Panc1 (cell line): ENCODE measurements at regions not wholly inside any gene's neighbourhood (a gene's known extent, or its start where the extent isn't known, plus 50 kb on each side); places are given as distances from the start of the nearest gene placed in this dataset.

Experiments
- ATAC-seq: fragments of 200-7000 bp; cut with Tn5 transposase; 2 replicates; pipeline ENCODE4 v1.9.1; 2020; ENCODE audit warnings: mild to moderate bottlenecking, moderate library complexity
- BruUV-seq: library from RNA; stranded (reverse); fragments of 400-500 nt; replicated peaks from 2 replicates; lab custom pipeline; 2021; lab: Mats Ljungman, UMichigan
- CTCF ChIA-PET: fragments of 300-600 bp; sonication (Branson Sonifier 250); formaldehyde crosslinking; loops from one replicate; lab custom pipeline; 2022; ENCODE audit warnings: antibody characterized with exemption; lab: Charles Lee
- POLR2A ChIA-PET: fragments of 300-600 bp; sonication (Branson Sonifier 250); formaldehyde crosslinking; loops from one replicate; lab custom pipeline; 2022; ENCODE audit warnings: antibody characterized with exemption; lab: Charles Lee
- DNase-seq: peaks from one replicate; pipeline ENCODE4 v3.0.0-alpha.2; 2010; ENCODE audit warnings: low read depth, low spot score
- H3K27ac ChIP-seq: 2 replicates; pipeline ENCODE4 v1.5.1; 2011; ENCODE audit warnings: mild to moderate bottlenecking, low read length, inconsistent platforms
- H3K27me3 ChIP-seq: fragments of 200-500 bp; sonication (Bioruptor generic); 2 replicates; pipeline ENCODE4 v1.6.0; 2014; ENCODE audit warnings: low read length, inconsistent platforms; ENCODE audit not compliant: control insufficient read depth, insufficient read depth
- H3K36me3 ChIP-seq: fragments of 200-500 bp; sonication (Bioruptor generic); 2 replicates; pipeline ENCODE4 v1.5.1; 2014; ENCODE audit warnings: inconsistent platforms, mild to moderate bottlenecking, low read length, moderate library complexity; ENCODE audit not compliant: control insufficient read depth, insufficient read depth
- H3K4me1 ChIP-seq: 2 replicates; pipeline ENCODE4 v1.5.1; 2011; ENCODE audit warnings: inconsistent platforms, mild to moderate bottlenecking, low read length, moderate library complexity; ENCODE audit not compliant: control insufficient read depth, insufficient read depth
- H3K4me3 ChIP-seq, 2 experiments: 2 replicates each; pipeline ENCODE4 v1.5.1; 2011 to 2012; ENCODE audit warnings: low read depth in 2 of 2, low read length in 2 of 2, mild to moderate bottlenecking in 2 of 2, inconsistent platforms in 1 of 2, moderate library complexity in 1 of 2
- H3K9me3 ChIP-seq: fragments of 200-500 bp; sonication (Bioruptor generic); 2 replicates; pipeline ENCODE4 v1.5.1; 2014; ENCODE audit warnings: low read depth, mild to moderate bottlenecking, inconsistent platforms, low read length, moderate library complexity; ENCODE audit not compliant: control insufficient read depth, insufficient read depth
- POLR2AphosphoS5 ChIP-seq: IDR thresholded peaks from 2 replicates; pipeline ENCODE4 v1.6.1; 2012; ENCODE audit warnings: mild to moderate bottlenecking, low read depth, low read length, moderate library complexity
- SIN3A ChIP-seq: IDR thresholded peaks from 2 replicates; pipeline ENCODE4 v1.6.1; 2012; ENCODE audit warnings: low read depth, mild to moderate bottlenecking, low read length, moderate library complexity, borderline replicate concordance; ENCODE audit not compliant: insufficient read depth
- TCF7L2 ChIP-seq: IDR thresholded peaks from 2 replicates; pipeline ENCODE4 v1.6.1; 2011; ENCODE audit warnings: mild to moderate bottlenecking, low read depth, low read length, inconsistent platforms
- in situ Hi-C: cut with HindIII; loops from 2 replicates; pipeline ENCODE4 v1.10.0; 2016; ENCODE audit warnings: low sequenced_read_pairs, low pct_unique_long_range_greater_than_20kb
- intact Hi-C: fragments of 100-400 bp; cut with micrococcal nuclease; formaldehyde crosslinking; loops from one replicate; pipeline ENCODE4 v1.10.0; 2022; ENCODE audit not compliant: unreplicated experiment
- TF ChIP-seq, protein P1 (sequence below), 2 experiments: IDR thresholded peaks; 2 replicates each; pipeline ENCODE4 v1.6.1; 2011 to 2012; ENCODE audit warnings: low read depth in 2 of 2, control low read depth in 1 of 2, low read length in 1 of 2, mild to moderate bottlenecking in 1 of 2, moderate library complexity in 1 of 2; ENCODE audit not compliant: insufficient read depth in 1 of 2
- TF ChIP-seq, protein P2 (sequence below): fragments of 450-650 bp; IDR thresholded peaks from 2 replicates; pipeline ENCODE4 v1.5.1; 2017; ENCODE audit warnings: mild to moderate bottlenecking

DNA sequence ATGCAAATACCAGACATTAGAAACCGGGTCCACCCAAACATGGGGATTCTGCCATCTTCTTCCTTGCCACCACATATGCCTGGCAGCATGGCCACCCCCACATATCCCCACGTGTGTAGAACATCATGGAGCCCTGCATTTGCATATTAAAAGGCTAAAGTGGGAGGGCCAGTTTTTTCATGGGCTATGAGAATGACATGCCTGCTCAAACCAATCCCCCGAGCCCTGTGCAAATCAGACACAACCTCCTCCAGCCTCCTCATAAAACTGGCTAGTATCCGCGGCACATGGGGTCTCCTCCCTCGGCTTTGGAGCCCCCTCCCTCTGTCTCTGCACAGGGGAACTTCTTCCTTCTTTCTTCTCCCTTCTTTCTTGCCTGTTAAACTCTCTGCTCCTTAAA lies 174.9 kb upstream of the WSCD1 start:
- BruUV-seq = no TSS peak
- ChIA-PET CTCF (no interaction called here), POLR2A (no interaction called here)
- Histone ChIP-seq H3K36me3 (no peaks in the 10 kb centered on the region), H3K27me3 (peaks cover 2% of the 10 kb centered on the region; the same call in 1 of the 2 replicates), H3K4me3 (no peak overlapping the region), H3K27ac (no peak overlapping the region), H3K9me3 (no peaks in the 10 kb centered on the region), H3K4me1 (no peaks in the 10 kb centered on the region)
- intact Hi-C loops (no loop called here), in situ Hi-C loops (no loop called here)
- DNase-seq = no peak
- ATAC-seq = no peak
- TF ChIP-seq, protein P1, sequence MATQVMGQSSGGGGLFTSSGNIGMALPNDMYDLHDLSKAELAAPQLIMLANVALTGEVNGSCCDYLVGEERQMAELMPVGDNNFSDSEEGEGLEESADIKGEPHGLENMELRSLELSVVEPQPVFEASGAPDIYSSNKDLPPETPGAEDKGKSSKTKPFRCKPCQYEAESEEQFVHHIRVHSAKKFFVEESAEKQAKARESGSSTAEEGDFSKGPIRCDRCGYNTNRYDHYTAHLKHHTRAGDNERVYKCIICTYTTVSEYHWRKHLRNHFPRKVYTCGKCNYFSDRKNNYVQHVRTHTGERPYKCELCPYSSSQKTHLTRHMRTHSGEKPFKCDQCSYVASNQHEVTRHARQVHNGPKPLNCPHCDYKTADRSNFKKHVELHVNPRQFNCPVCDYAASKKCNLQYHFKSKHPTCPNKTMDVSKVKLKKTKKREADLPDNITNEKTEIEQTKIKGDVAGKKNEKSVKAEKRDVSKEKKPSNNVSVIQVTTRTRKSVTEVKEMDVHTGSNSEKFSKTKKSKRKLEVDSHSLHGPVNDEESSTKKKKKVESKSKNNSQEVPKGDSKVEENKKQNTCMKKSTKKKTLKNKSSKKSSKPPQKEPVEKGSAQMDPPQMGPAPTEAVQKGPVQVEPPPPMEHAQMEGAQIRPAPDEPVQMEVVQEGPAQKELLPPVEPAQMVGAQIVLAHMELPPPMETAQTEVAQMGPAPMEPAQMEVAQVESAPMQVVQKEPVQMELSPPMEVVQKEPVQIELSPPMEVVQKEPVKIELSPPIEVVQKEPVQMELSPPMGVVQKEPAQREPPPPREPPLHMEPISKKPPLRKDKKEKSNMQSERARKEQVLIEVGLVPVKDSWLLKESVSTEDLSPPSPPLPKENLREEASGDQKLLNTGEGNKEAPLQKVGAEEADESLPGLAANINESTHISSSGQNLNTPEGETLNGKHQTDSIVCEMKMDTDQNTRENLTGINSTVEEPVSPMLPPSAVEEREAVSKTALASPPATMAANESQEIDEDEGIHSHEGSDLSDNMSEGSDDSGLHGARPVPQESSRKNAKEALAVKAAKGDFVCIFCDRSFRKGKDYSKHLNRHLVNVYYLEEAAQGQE (IDR thresholded peaks at IDR 0.05; ENCODE audit: insufficient read depth in 1 of 2, low read depth in 2 of 2, low read length in 1 of 2) = no peak
- TF ChIP-seq SIN3A (no peak), POLR2AphosphoS5 (no peak), TCF7L2 (no peak)

DNA sequence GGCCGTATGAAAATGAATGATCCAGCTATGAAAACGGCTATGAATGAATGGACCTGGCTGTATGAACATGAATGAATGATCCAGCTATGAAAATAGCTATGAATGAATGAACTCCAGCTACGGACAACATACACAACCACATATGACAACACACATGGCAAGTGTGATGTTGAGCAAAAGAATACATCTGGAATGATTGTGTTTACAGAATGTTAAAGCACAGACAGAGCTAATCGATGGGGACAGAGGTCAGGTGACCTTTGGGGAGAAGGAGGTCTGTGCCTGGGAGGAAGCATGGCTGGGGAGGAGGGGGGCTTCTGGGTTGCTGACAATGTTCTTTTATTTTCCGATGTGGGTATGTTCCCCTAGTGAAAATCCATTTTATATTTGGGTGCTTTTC lies 174.0 kb upstream of the WSCD1 start:
- ATAC-seq = no peak
- intact Hi-C loops = no loop called here
- Histone ChIP-seq H3K27ac (no peak overlapping the region), H3K9me3 (no peaks in the 10 kb centered on the region), H3K4me3 (no peak overlapping the region), H3K27me3 (peaks cover 2% of the 10 kb centered on the region; the same call in 1 of the 2 replicates), H3K36me3 (no peaks in the 10 kb centered on the region), H3K4me1 (no peaks in the 10 kb centered on the region)
- ChIA-PET POLR2A (interaction anchor here (0.6 kb wide), 1 partner anchor 10 kb away, joined by 10 read pairs; no protein-coding TSS in a partner anchor), CTCF (no interaction called here)
- TF ChIP-seq, protein P2, sequence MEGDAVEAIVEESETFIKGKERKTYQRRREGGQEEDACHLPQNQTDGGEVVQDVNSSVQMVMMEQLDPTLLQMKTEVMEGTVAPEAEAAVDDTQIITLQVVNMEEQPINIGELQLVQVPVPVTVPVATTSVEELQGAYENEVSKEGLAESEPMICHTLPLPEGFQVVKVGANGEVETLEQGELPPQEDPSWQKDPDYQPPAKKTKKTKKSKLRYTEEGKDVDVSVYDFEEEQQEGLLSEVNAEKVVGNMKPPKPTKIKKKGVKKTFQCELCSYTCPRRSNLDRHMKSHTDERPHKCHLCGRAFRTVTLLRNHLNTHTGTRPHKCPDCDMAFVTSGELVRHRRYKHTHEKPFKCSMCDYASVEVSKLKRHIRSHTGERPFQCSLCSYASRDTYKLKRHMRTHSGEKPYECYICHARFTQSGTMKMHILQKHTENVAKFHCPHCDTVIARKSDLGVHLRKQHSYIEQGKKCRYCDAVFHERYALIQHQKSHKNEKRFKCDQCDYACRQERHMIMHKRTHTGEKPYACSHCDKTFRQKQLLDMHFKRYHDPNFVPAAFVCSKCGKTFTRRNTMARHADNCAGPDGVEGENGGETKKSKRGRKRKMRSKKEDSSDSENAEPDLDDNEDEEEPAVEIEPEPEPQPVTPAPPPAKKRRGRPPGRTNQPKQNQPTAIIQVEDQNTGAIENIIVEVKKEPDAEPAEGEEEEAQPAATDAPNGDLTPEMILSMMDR = no peak
- no peak for TF ChIP-seq POLR2AphosphoS5
- no peak for TF ChIP-seq SIN3A
- TF ChIP-seq, protein P1 (IDR thresholded peaks at IDR 0.05; ENCODE audit: insufficient read depth in 1 of 2, low read depth in 2 of 2, low read length in 1 of 2) = no peak
- no peak for TF ChIP-seq TCF7L2
- no peak for DNase-seq
- in situ Hi-C loops = no loop called here
- BruUV-seq = no TSS peak
